GM23338 (cell line): ENCODE measurements at regions not wholly inside any gene's neighbourhood (a gene's known extent, or its start where the extent isn't known, plus 50 kb on each side); places are given as distances from the start of the nearest gene placed in this dataset.

Source experiments
- ATAC-seq: fragments of 200-7000 bp; cut with Tn5 transposase; 3 replicates; pipeline ENCODE4 v1.9.1; 2020
- DNase-seq: peaks from one replicate; pipeline ENCODE4 v3.0.0-alpha.2; 2015; ENCODE audit warnings: low spot score
- H2AFZ ChIP-seq: fragments of 200-600 bp; sonication (generic); 2 replicates; pipeline ENCODE4 v1.8.0; 2016; ENCODE audit warnings: antibody characterized with exemption, mild to moderate bottlenecking, moderate library complexity
- H3F3A ChIP-seq: fragments of 200-600 bp; sonication (generic); replicated peaks from 2 replicates; pipeline ENCODE4 v1.8.0; 2017; ENCODE audit warnings: antibody characterized with exemption, mixed run types, low read depth
- H3K27ac ChIP-seq: fragments of 200-600 bp; sonication (generic); 2 replicates; pipeline ENCODE4 v1.6.1; 2016; ENCODE audit warnings: low read depth
- H3K27me3 ChIP-seq: fragments of 200-600 bp; sonication (generic); 2 replicates; pipeline ENCODE4 v1.8.0; 2016; ENCODE audit warnings: mild to moderate bottlenecking, mixed run types, moderate library complexity; ENCODE audit not compliant: insufficient read depth
- H3K36me3 ChIP-seq: fragments of 200-600 bp; sonication (generic); 2 replicates; pipeline ENCODE4 v1.8.0; 2016; ENCODE audit warnings: mild to moderate bottlenecking; ENCODE audit not compliant: insufficient read depth
- H3K4me1 ChIP-seq: fragments of 200-600 bp; sonication (generic); 2 replicates; pipeline ENCODE4 v1.8.0; 2016; ENCODE audit warnings: mild to moderate bottlenecking, moderate library complexity; ENCODE audit not compliant: insufficient read depth
- H3K4me2 ChIP-seq: fragments of 200-600 bp; sonication (generic); 2 replicates; pipeline ENCODE4 v1.7.1; 2017; ENCODE audit warnings: mixed run types
- H3K4me3 ChIP-seq: fragments of 200-600 bp; sonication (generic); 2 replicates; pipeline ENCODE4 v1.6.1; 2016; ENCODE audit warnings: mixed run types
- H3K79me2 ChIP-seq: fragments of 200-600 bp; sonication (generic); replicated peaks from 2 replicates; pipeline ENCODE4 v1.8.0; 2017; ENCODE audit warnings: mild to moderate bottlenecking; ENCODE audit not compliant: insufficient read depth
- H3K9me2 ChIP-seq: fragments of 200-600 bp; sonication (generic); 2 replicates; pipeline ENCODE4 v1.8.0; 2017; ENCODE audit not compliant: insufficient read depth
- H4K20me1 ChIP-seq: fragments of 200-600 bp; sonication (generic); replicated peaks from 2 replicates; pipeline ENCODE4 v1.8.0; 2017; ENCODE audit warnings: mild to moderate bottlenecking; ENCODE audit not compliant: insufficient read depth
- H3K27ac Mint-ChIP-seq: 2 replicates; pipeline ENCODE4 v1.8.0; 2020; ENCODE audit warnings: inconsistent platforms, mild to moderate bottlenecking, moderate library complexity, mixed read lengths
- H3K27me3 Mint-ChIP-seq: 3 replicates; pipeline ENCODE4 v1.8.0; 2022; ENCODE audit warnings: low read depth, mild to moderate bottlenecking, moderate library complexity, mixed read lengths, inconsistent platforms; ENCODE audit not compliant: insufficient read depth, poor library complexity
- H3K36me3 Mint-ChIP-seq: 3 replicates; pipeline ENCODE4 v1.8.0; 2021; ENCODE audit warnings: low read depth, mild to moderate bottlenecking, inconsistent platforms, moderate library complexity, mixed read lengths
- H3K4me1 Mint-ChIP-seq: 3 replicates; pipeline ENCODE4 v1.8.0; 2020; ENCODE audit warnings: mild to moderate bottlenecking, inconsistent platforms, mixed read lengths
- H3K4me3 Mint-ChIP-seq: 3 replicates; pipeline ENCODE4 v1.8.0; 2021; ENCODE audit warnings: moderate library complexity, mild to moderate bottlenecking, inconsistent platforms, mixed read lengths
- H3K9me3 Mint-ChIP-seq: 3 replicates; pipeline ENCODE4 v1.8.0; 2020; ENCODE audit warnings: moderate library complexity, mild to moderate bottlenecking, inconsistent platforms, mixed read lengths
- EZH2 ChIP-seq: fragments of 200-600 bp; sonication (generic); IDR thresholded peaks from one replicate; pipeline ENCODE4 v1.8.0; 2017; ENCODE audit warnings: antibody characterized with exemption, mild to moderate bottlenecking, low read depth; ENCODE audit not compliant: unreplicated experiment
- EZH2phosphoT487 ChIP-seq: fragments of 200-600 bp; sonication (generic); IDR thresholded peaks from one replicate; pipeline ENCODE4 v1.8.1; 2018; ENCODE audit warnings: antibody characterized with exemption; ENCODE audit not compliant: unreplicated experiment
- NANOG ChIP-seq: IDR thresholded peaks from 2 replicates; pipeline ENCODE4 v1.6.1; 2016; ENCODE audit warnings: antibody characterized with exemption, borderline replicate concordance
- POLR2AphosphoS5 ChIP-seq: IDR thresholded peaks from 2 replicates; pipeline ENCODE4 v1.6.1; 2016; ENCODE audit warnings: antibody characterized with exemption, low read depth
- TF ChIP-seq, protein P1 (sequence below): fragments of 250-450 bp; sonication (Bioruptor Pico); IDR thresholded peaks from 2 replicates; pipeline ENCODE4 v1.5.0; 2020; ENCODE audit warnings: mild to moderate bottlenecking, moderate library complexity
- TF ChIP-seq, protein P2 (sequence below), 2 experiments: fragments of 200-600 bp in 1 of 2; sonication (generic) in 1 of 2; conservative IDR thresholded peaks; 2 replicates each; pipeline versions ENCODE4 v1.5.1 to v1.6.1; 2016 to 2017; ENCODE audit warnings: antibody characterized with exemption in 2 of 2, low read depth in 2 of 2, mild to moderate bottlenecking in 2 of 2, moderate library complexity in 1 of 2

DNA sequence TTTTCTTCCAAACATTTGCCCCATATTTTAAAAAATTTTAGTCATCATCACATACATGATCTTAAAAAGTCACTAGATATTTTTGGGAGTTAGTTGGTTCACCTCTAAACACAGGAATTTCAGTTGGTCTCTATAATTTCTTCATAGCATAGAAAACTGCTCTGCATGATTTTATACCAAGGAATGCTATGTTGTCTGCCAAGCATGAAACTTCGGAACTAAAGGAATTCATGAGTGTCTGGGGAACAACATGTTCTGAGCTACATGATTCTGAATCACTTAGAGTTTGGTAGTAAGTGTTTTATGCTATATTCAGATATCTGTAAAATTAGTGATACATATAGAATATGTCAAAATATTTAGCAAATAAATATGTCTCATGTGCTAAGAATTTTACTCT lies 957.8 kb downstream of the GATA3 start:
- Mint-ChIP-seq H3K9me3 (no peaks in the 10 kb centered on the region), H3K27ac (no peak overlapping the region), H3K36me3 (no peaks in the 10 kb centered on the region), H3K4me1 (peaks cover 11% of the 10 kb centered on the region; the same call in 2 of the 3 replicates), H3K27me3 (no peaks in the 10 kb centered on the region), H3K4me3 (no peak overlapping the region)
- no peak for DNase-seq
- TF ChIP-seq POLR2AphosphoS5, result no peak
- TF ChIP-seq, protein P1, sequence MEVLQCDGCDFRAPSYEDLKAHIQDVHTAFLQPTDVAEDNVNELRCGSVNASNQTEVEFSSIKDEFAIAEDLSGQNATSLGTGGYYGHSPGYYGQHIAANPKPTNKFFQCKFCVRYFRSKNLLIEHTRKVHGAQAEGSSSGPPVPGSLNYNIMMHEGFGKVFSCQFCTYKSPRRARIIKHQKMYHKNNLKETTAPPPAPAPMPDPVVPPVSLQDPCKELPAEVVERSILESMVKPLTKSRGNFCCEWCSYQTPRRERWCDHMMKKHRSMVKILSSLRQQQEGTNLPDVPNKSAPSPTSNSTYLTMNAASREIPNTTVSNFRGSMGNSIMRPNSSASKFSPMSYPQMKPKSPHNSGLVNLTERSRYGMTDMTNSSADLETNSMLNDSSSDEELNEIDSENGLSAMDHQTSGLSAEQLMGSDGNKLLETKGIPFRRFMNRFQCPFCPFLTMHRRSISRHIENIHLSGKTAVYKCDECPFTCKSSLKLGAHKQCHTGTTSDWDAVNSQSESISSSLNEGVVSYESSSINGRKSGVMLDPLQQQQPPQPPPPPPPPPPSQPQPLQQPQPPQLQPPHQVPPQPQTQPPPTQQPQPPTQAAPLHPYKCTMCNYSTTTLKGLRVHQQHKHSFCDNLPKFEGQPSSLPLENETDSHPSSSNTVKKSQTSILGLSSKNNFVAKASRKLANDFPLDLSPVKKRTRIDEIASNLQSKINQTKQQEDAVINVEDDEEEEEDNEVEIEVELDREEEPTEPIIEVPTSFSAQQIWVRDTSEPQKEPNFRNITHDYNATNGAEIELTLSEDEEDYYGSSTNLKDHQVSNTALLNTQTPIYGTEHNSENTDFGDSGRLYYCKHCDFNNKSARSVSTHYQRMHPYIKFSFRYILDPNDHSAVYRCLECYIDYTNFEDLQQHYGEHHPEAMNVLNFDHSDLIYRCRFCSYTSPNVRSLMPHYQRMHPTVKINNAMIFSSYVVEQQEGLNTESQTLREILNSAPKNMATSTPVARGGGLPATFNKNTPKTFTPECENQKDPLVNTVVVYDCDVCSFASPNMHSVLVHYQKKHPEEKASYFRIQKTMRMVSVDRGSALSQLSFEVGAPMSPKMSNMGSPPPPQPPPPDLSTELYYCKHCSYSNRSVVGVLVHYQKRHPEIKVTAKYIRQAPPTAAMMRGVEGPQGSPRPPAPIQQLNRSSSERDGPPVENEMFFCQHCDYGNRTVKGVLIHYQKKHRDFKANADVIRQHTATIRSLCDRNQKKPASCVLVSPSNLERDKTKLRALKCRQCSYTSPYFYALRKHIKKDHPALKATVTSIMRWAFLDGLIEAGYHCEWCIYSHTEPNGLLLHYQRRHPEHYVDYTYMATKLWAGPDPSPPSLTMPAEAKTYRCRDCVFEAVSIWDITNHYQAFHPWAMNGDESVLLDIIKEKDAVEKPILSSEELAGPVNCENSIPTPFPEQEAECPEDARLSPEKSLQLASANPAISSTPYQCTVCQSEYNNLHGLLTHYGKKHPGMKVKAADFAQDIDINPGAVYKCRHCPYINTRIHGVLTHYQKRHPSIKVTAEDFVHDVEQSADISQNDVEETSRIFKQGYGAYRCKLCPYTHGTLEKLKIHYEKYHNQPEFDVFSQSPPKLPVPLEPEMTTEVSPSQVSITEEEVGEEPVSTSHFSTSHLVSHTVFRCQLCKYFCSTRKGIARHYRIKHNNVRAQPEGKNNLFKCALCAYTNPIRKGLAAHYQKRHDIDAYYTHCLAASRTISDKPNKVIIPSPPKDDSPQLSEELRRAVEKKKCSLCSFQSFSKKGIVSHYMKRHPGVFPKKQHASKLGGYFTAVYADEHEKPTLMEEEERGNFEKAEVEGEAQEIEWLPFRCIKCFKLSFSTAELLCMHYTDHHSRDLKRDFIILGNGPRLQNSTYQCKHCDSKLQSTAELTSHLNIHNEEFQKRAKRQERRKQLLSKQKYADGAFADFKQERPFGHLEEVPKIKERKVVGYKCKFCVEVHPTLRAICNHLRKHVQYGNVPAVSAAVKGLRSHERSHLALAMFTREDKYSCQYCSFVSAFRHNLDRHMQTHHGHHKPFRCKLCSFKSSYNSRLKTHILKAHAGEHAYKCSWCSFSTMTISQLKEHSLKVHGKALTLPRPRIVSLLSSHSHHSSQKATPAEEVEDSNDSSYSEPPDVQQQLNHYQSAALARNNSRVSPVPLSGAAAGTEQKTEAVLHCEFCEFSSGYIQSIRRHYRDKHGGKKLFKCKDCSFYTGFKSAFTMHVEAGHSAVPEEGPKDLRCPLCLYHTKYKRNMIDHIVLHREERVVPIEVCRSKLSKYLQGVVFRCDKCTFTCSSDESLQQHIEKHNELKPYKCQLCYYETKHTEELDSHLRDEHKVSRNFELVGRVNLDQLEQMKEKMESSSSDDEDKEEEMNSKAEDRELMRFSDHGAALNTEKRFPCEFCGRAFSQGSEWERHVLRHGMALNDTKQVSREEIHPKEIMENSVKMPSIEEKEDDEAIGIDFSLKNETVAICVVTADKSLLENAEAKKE (CRISPR knock-in tag), result no peak
- TF ChIP-seq EZH2, result no peak
- no peak for TF ChIP-seq NANOG
- no peak for TF ChIP-seq EZH2phosphoT487
- TF ChIP-seq, protein P2, sequence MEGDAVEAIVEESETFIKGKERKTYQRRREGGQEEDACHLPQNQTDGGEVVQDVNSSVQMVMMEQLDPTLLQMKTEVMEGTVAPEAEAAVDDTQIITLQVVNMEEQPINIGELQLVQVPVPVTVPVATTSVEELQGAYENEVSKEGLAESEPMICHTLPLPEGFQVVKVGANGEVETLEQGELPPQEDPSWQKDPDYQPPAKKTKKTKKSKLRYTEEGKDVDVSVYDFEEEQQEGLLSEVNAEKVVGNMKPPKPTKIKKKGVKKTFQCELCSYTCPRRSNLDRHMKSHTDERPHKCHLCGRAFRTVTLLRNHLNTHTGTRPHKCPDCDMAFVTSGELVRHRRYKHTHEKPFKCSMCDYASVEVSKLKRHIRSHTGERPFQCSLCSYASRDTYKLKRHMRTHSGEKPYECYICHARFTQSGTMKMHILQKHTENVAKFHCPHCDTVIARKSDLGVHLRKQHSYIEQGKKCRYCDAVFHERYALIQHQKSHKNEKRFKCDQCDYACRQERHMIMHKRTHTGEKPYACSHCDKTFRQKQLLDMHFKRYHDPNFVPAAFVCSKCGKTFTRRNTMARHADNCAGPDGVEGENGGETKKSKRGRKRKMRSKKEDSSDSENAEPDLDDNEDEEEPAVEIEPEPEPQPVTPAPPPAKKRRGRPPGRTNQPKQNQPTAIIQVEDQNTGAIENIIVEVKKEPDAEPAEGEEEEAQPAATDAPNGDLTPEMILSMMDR (conservative IDR thresholded peaks at IDR 0.05; ENCODE audit: low read depth in 2 of 2), result no peak
- H3K79me2 ChIP-seq, result no peaks in the 10 kb centered on the region
- no peaks in the 10 kb centered on the region for H3K27me3 ChIP-seq
- no peak overlapping the region for H3K4me2 ChIP-seq
- no peaks in the 10 kb centered on the region for H3F3A ChIP-seq
- H3K4me3 ChIP-seq, result no peak overlapping the region
- no peak overlapping the region for H3K27ac ChIP-seq
- no peaks in the 10 kb centered on the region for H4K20me1 ChIP-seq
- no peak for ATAC-seq
- H3K4me1 ChIP-seq, result peaks cover 8% of the 10 kb centered on the region; the same call in 1 of the 2 replicates
- H3K9me2 ChIP-seq, result no peaks in the 10 kb centered on the region
- no peak overlapping the region for H2AFZ ChIP-seq
- no peaks in the 10 kb centered on the region for H3K36me3 ChIP-seq
